ENCODE measurements at regions not wholly inside any gene's neighbourhood (a gene's known extent, or its start where the extent isn't known, plus 50 kb on each side); places are given as distances from the start of the nearest gene placed in this dataset.
"Not testable (repeated sequence)": the region's sequence is repeated elsewhere in the genome, so short reads cannot be mapped to it uniquely, and the experiment has no call there.

- TF ChIP-seq, protein P1, sequence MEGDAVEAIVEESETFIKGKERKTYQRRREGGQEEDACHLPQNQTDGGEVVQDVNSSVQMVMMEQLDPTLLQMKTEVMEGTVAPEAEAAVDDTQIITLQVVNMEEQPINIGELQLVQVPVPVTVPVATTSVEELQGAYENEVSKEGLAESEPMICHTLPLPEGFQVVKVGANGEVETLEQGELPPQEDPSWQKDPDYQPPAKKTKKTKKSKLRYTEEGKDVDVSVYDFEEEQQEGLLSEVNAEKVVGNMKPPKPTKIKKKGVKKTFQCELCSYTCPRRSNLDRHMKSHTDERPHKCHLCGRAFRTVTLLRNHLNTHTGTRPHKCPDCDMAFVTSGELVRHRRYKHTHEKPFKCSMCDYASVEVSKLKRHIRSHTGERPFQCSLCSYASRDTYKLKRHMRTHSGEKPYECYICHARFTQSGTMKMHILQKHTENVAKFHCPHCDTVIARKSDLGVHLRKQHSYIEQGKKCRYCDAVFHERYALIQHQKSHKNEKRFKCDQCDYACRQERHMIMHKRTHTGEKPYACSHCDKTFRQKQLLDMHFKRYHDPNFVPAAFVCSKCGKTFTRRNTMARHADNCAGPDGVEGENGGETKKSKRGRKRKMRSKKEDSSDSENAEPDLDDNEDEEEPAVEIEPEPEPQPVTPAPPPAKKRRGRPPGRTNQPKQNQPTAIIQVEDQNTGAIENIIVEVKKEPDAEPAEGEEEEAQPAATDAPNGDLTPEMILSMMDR (conservative IDR thresholded peaks at IDR 0.05; ENCODE audit: control insufficient read depth, insufficient read depth, low read depth, low read length) = no peak
- no peak for DNase-seq (ENCODE audit: low read depth)
- H3K4me3 ChIP-seq (ENCODE audit: control insufficient read depth, low read depth, low read length) = no peak overlapping the region
Observed at GRCh38 chr13:96934889-96935489, 59.3 kb downstream of the OXGR1 start.

GRCh38 chr13:96925916-96926628, 68.2 kb downstream of the OXGR1 start:
- H3K4me3 ChIP-seq (ENCODE audit: control insufficient read depth, low read depth, low read length) = no peak overlapping the region
- TF ChIP-seq, protein P1 (conservative IDR thresholded peaks at IDR 0.05; ENCODE audit: control insufficient read depth, insufficient read depth, low read depth, low read length) = no peak
- DNase-seq (ENCODE audit: low read depth) = no peak

DNA sequence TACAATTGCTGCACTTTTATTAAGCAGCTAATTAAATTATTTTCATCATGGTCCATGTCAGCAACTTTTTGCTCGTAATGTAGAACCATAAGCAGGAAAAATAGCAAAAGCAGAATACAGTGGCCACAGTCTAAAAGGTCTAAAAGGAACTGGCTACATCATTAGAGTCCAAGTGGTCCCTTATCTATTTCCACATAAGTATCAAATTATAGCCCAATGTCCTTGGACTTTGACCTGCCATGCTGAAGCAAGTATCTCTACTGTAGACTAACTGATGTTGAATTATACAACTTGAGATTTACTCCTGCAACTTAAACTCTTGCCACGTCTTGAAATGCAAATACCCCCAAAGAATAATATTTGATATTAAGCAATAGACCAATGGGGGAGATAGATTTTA, 68.8 kb downstream of the OXGR1 start:
- no peak overlapping the region for H3K4me3 ChIP-seq (ENCODE audit: control insufficient read depth, low read depth, low read length)
- TF ChIP-seq, protein P1 (conservative IDR thresholded peaks at IDR 0.05; ENCODE audit: control insufficient read depth, insufficient read depth, low read depth, low read length) = no peak
- DNase-seq (ENCODE audit: low read depth) = no peak

DNA sequence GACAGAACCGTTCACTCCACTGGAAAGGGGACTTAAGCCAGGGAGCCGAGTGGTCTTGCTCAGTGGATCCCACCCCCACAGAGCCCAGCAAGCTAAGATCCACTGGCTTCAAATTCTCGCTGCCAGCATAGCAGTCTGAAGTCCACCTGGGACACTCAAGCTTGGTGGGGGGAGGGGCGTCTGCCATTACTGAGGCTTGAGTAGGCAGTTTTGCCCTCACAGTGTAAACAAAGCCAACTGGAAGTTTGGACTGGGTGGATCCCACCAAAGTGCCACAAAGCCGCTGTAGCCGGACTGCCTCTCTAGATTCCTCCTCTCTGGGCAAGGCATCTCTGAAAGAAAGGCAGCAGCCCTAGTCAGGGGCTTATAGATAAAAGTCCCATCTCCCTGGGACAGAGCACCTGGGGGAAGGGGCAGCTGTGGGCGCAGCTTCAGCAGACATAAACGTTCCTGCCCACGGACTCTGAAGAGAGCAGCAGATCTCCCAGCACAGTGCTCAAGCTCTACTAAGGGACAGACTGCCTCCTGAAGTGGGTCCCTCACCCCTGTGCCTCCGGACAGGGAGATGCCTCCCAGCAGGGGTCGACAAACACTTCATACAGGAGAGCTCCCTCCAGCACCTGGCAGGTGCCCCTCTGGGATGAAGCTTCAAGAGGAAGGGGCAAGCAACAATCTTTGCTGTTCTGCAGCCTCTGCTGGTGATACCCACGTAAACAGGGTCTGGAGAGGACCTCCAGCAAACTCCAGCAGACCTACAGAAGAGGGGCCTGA, 75.2 kb downstream of the OXGR1 start:
- not testable (repeated sequence) for DNase-seq (ENCODE audit: low read depth); H3K4me3 ChIP-seq (ENCODE audit: control insufficient read depth, low read depth, low read length)

DNA sequence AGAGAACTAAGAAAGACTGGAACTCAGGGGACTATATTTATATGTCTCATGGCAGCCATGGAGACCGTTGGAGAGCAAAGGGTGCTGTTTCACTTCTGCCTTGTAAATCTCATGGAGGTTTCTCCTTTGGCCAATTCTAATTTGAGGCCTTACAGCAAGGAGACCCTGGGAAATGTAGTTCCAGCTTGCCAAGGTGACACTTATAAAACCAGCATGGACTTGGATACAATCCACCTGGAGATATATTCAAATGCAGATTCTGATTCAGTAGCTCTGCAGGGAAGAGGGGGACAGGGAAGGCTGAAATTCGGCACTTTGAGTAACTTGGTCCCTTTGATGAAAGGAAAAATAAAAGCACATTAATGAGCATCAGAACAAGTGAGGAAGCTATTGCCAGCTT, 90.0 kb downstream of the OXGR1 start:
- no peak overlapping the region for H3K4me3 ChIP-seq (ENCODE audit: control insufficient read depth, low read depth, low read length)
- TF ChIP-seq, protein P1 (conservative IDR thresholded peaks at IDR 0.05; ENCODE audit: control insufficient read depth, insufficient read depth, low read depth, low read length) = no peak
- DNase-seq (ENCODE audit: low read depth) = no peak

GRCh38 chr13:96903085-96903484, 91.2 kb downstream of the OXGR1 start:
- TF ChIP-seq, protein P1 (conservative IDR thresholded peaks at IDR 0.05; ENCODE audit: control insufficient read depth, insufficient read depth, low read depth, low read length) = no peak
- no peak overlapping the region for H3K4me3 ChIP-seq (ENCODE audit: control insufficient read depth, low read depth, low read length)

GRCh38 chr13:96900986-96901385, 93.3 kb downstream of the OXGR1 start:
- TF ChIP-seq, protein P1 (conservative IDR thresholded peaks at IDR 0.05; ENCODE audit: control insufficient read depth, insufficient read depth, low read depth, low read length) = no peak
- no peak overlapping the region for H3K4me3 ChIP-seq (ENCODE audit: control insufficient read depth, low read depth, low read length)
- DNase-seq (ENCODE audit: low read depth) = no peak

More at GRCh38 chr13:96903085-96903484, 91.2 kb downstream of the OXGR1 start:
- no peak for DNase-seq (ENCODE audit: low read depth)
